ENCODE measurements at regions not wholly inside any gene's neighbourhood (a gene's known extent, or its start where the extent isn't known, plus 50 kb on each side); places are given as distances from the start of the nearest gene placed in this dataset.

DNA sequence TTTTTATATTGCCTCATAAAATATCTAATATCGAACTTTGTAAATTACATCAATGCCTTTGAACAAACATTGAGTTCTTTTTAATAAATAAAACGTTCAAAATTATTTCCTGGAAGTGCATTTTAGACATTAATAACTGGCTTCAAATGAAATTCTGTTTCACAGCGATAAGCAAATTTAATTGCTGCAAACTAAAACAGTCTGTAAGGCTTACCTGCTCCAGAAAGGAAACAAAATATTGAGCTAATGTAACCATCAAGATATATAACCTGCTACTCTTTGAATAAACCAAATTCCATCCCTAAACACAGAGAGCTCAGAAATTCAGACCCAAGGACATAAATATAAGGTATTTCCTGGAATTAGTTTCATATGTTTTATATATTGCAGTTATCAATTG, 651.3 kb downstream of the MED13L start:
- TF ChIP-seq SMC3 (IDR thresholded peaks at IDR 0.05) (no peak), POLR2A (IDR thresholded peaks at IDR 0.05; ENCODE audit: low read length) (no peak)
- TF ChIP-seq, protein P1, sequence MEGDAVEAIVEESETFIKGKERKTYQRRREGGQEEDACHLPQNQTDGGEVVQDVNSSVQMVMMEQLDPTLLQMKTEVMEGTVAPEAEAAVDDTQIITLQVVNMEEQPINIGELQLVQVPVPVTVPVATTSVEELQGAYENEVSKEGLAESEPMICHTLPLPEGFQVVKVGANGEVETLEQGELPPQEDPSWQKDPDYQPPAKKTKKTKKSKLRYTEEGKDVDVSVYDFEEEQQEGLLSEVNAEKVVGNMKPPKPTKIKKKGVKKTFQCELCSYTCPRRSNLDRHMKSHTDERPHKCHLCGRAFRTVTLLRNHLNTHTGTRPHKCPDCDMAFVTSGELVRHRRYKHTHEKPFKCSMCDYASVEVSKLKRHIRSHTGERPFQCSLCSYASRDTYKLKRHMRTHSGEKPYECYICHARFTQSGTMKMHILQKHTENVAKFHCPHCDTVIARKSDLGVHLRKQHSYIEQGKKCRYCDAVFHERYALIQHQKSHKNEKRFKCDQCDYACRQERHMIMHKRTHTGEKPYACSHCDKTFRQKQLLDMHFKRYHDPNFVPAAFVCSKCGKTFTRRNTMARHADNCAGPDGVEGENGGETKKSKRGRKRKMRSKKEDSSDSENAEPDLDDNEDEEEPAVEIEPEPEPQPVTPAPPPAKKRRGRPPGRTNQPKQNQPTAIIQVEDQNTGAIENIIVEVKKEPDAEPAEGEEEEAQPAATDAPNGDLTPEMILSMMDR (IDR thresholded peaks at IDR 0.05), result no peak

Data from A549 (cell line).